ENCODE measurements at regions not wholly inside any gene's neighbourhood (a gene's known extent, or its start where the extent isn't known, plus 50 kb on each side); places are given as distances from the start of the nearest gene placed in this dataset.

GRCh38 chr1:78437941-78438340, 52.8 kb upstream of the PTGFR start:
- TF ChIP-seq, protein P1, sequence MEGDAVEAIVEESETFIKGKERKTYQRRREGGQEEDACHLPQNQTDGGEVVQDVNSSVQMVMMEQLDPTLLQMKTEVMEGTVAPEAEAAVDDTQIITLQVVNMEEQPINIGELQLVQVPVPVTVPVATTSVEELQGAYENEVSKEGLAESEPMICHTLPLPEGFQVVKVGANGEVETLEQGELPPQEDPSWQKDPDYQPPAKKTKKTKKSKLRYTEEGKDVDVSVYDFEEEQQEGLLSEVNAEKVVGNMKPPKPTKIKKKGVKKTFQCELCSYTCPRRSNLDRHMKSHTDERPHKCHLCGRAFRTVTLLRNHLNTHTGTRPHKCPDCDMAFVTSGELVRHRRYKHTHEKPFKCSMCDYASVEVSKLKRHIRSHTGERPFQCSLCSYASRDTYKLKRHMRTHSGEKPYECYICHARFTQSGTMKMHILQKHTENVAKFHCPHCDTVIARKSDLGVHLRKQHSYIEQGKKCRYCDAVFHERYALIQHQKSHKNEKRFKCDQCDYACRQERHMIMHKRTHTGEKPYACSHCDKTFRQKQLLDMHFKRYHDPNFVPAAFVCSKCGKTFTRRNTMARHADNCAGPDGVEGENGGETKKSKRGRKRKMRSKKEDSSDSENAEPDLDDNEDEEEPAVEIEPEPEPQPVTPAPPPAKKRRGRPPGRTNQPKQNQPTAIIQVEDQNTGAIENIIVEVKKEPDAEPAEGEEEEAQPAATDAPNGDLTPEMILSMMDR (IDR thresholded peaks at IDR 0.05; ENCODE audit: insufficient read depth, low read depth, low read length, missing control alignments), result no peak
- DNase-seq (ENCODE audit: low read depth), result peak; percentile 66
- no peak overlapping the region for H3K4me3 ChIP-seq (ENCODE audit: low read length)

GRCh38 chr1:78440381-78440793, 50.4 kb upstream of the PTGFR start:
- H3K4me3 ChIP-seq (ENCODE audit: low read length), result no peak overlapping the region
- TF ChIP-seq, protein P1 (IDR thresholded peaks at IDR 0.05; ENCODE audit: insufficient read depth, low read depth, low read length, missing control alignments), result no peak
- DNase-seq (ENCODE audit: low read depth), result peak; percentile 61

All from epithelial cell of esophagus (primary cell).